ENCODE measurements at regions not wholly inside any gene's neighbourhood (a gene's known extent, or its start where the extent isn't known, plus 50 kb on each side); places are given as distances from the start of the nearest gene placed in this dataset.

GRCh38 chr15:96783746-96784145 is 453.2 kb downstream of the NR2F2 start:
- intact Hi-C loops (cut with DNase I) = no loop called here
- Histone ChIP-seq H3K9me3 (no peaks in the 10 kb centered on the region), H3K4me3 (no peak overlapping the region), H3K4me1 (no peaks in the 10 kb centered on the region), H3K27me3 (ENCODE audit: low read depth) (no peaks in the 10 kb centered on the region), H3K36me3 (no peaks in the 10 kb centered on the region), H3K27ac (no peak overlapping the region)
- DNase-seq (no peak), ATAC-seq (no peak)
- TF ChIP-seq CTCF (IDR thresholded peaks at IDR 0.05) = no peak

- no peaks in the 10 kb centered on the region for H3K4me1 ChIP-seq
- DNase-seq (no peak), ATAC-seq (no peak)
- no peaks in the 10 kb centered on the region for H3K27me3 ChIP-seq (ENCODE audit: low read depth)
- H3K9me3 ChIP-seq = no peaks in the 10 kb centered on the region
- intact Hi-C loops (cut with DNase I) = no loop called here
- no peak overlapping the region for H3K4me3 ChIP-seq
- no peaks in the 10 kb centered on the region for H3K36me3 ChIP-seq
- H3K27ac ChIP-seq = no peak overlapping the region
- TF ChIP-seq CTCF (IDR thresholded peaks at IDR 0.05) = no peak
Measured at GRCh38 chr15:96790004-96790403, 459.5 kb downstream of the NR2F2 start.

- Histone ChIP-seq H3K4me1 (no peaks in the 10 kb centered on the region), H3K27me3 (ENCODE audit: low read depth) (no peaks in the 10 kb centered on the region), H3K36me3 (no peaks in the 10 kb centered on the region), H3K4me3 (no peak overlapping the region), H3K9me3 (no peaks in the 10 kb centered on the region), H3K27ac (no peak overlapping the region)
- DNase-seq (no peak), ATAC-seq (no peak)
- no peak for TF ChIP-seq CTCF (IDR thresholded peaks at IDR 0.05)
- intact Hi-C loops (cut with DNase I) = no loop called here
Measured at GRCh38 chr15:96792216-96792615, 461.7 kb downstream of the NR2F2 start.

GRCh38 chr15:96796841-96797240 is 466.3 kb downstream of the NR2F2 start:
- H3K36me3 ChIP-seq = no peaks in the 10 kb centered on the region
- no peaks in the 10 kb centered on the region for H3K27me3 ChIP-seq (ENCODE audit: low read depth)
- intact Hi-C loops (cut with DNase I) = no loop called here
- no peak for TF ChIP-seq CTCF (IDR thresholded peaks at IDR 0.05)
- no peaks in the 10 kb centered on the region for H3K9me3 ChIP-seq
- no peak for ATAC-seq
- DNase-seq = no peak
- H3K4me1 ChIP-seq = no peaks in the 10 kb centered on the region
- no peak overlapping the region for H3K27ac ChIP-seq
- H3K4me3 ChIP-seq = no peak overlapping the region

GRCh38 chr15:96801576-96802150 is 471.2 kb downstream of the NR2F2 start:
- no peak for ATAC-seq
- Histone ChIP-seq H3K9me3 (no peaks in the 10 kb centered on the region), H3K27ac (no peak overlapping the region), H3K36me3 (no peaks in the 10 kb centered on the region), H3K27me3 (ENCODE audit: low read depth) (no peaks in the 10 kb centered on the region), H3K4me3 (no peak overlapping the region), H3K4me1 (no peaks in the 10 kb centered on the region)
- intact Hi-C loops (cut with DNase I) = no loop called here
- TF ChIP-seq CTCF (IDR thresholded peaks at IDR 0.05) = no peak
- no peak for DNase-seq
